Spinal cord (tissue), 9 donors: ENCODE measurements at regions not wholly inside any gene's neighbourhood (a gene's known extent, or its start where the extent isn't known, plus 50 kb on each side); places are given as distances from the start of the nearest gene placed in this dataset.

Source experiments
- DNase-seq, 6 donors: peaks; one replicate each; pipeline versions ENCODE4 v3.0.0 to v3.0.0-alpha.2; 2013 to 2015; ENCODE audit warnings: low spot score in 6 of 6, low read depth in 4 of 6
- H3K27ac ChIP-seq: one replicate; pipeline ENCODE4 v1.5.1; 2013; ENCODE audit warnings: low read depth, low read length, control low read depth
- H3K27me3 ChIP-seq: one replicate; pipeline ENCODE4 v1.6.1; 2013; ENCODE audit warnings: low read length; ENCODE audit not compliant: control insufficient read depth, insufficient read depth
- H3K36me3 ChIP-seq: one replicate; pipeline ENCODE4 v1.6.1; 2013; ENCODE audit warnings: low read length; ENCODE audit not compliant: control insufficient read depth, insufficient read depth
- H3K4me1 ChIP-seq: one replicate; pipeline ENCODE4 v1.6.1; 2013; ENCODE audit warnings: low read length; ENCODE audit not compliant: control insufficient read depth, insufficient read depth
- H3K4me3 ChIP-seq: one replicate; pipeline ENCODE4 v1.5.1; 2013; ENCODE audit warnings: low read depth, low read length, control low read depth
- H3K9me3 ChIP-seq: one replicate; pipeline ENCODE4 v1.6.1; 2013; ENCODE audit warnings: low read length; ENCODE audit not compliant: control insufficient read depth, insufficient read depth
- WGBS: methylation state at CpG from one replicate; pipeline ENCODE4 v1.1.5; 2013; ENCODE audit warnings: missing lambda C conversion rate; ENCODE audit not compliant: insufficient coverage; 5-methylcytosine and 5-hydroxymethylcytosine counted together
- donor health status: healthy.

- no CpG with 5 or more reads among the region's 3 CpGs for WGBS
- Histone ChIP-seq H3K27ac (no peak overlapping the region), H3K36me3 (no peaks in the 10 kb centered on the region), H3K9me3 (no peaks in the 10 kb centered on the region), H3K4me3 (no peak overlapping the region), H3K4me1 (peaks cover 9% of the 10 kb centered on the region), H3K27me3 (no peaks in the 10 kb centered on the region)
- DNase-seq: no peak
These were observed 261.0 kb upstream of the APCDD1 start for GRCh38 chr18:10193444-10193843.

- Histone ChIP-seq H3K27me3 (no peaks in the 10 kb centered on the region), H3K4me1 (peaks cover 6% of the 10 kb centered on the region), H3K4me3 (no peak overlapping the region), H3K9me3 (no peaks in the 10 kb centered on the region), H3K27ac (no peak overlapping the region), H3K36me3 (no peaks in the 10 kb centered on the region)
- no peak for DNase-seq
- WGBS: 42% methylated on average over 4 of the region's 4 CpGs
These were observed 259.8 kb upstream of the APCDD1 start for GRCh38 chr18:10194592-10194991.

GRCh38 chr18:10195529-10195928, 258.9 kb upstream of the APCDD1 start:
- no CpG with 5 or more reads among the region's 2 CpGs for WGBS
- DNase-seq: no peak
- Histone ChIP-seq H3K27ac (no peak overlapping the region), H3K27me3 (no peaks in the 10 kb centered on the region), H3K4me1 (no peaks in the 10 kb centered on the region), H3K4me3 (no peak overlapping the region), H3K9me3 (no peaks in the 10 kb centered on the region), H3K36me3 (no peaks in the 10 kb centered on the region)

GRCh38 chr18:10197097-10197496, 257.3 kb upstream of the APCDD1 start:
- DNase-seq: no peak
- Histone ChIP-seq H3K36me3 (no peaks in the 10 kb centered on the region), H3K9me3 (no peaks in the 10 kb centered on the region), H3K4me3 (no peak overlapping the region), H3K27me3 (no peaks in the 10 kb centered on the region), H3K27ac (no peak overlapping the region), H3K4me1 (no peaks in the 10 kb centered on the region)
- WGBS: 97% methylated on average over 6 of the region's 12 CpGs

GRCh38 chr18:10201226-10201625, 253.2 kb upstream of the APCDD1 start:
- no peak overlapping the region for H3K4me3 ChIP-seq
- no CpG with 5 or more reads among the region's 5 CpGs for WGBS
- no peaks in the 10 kb centered on the region for H3K27me3 ChIP-seq
- H3K27ac ChIP-seq: no peak overlapping the region
- H3K9me3 ChIP-seq: no peaks in the 10 kb centered on the region
- H3K4me1 ChIP-seq: peaks cover 3% of the 10 kb centered on the region
- H3K36me3 ChIP-seq: no peaks in the 10 kb centered on the region
- DNase-seq: no peak

- no peak for DNase-seq
- H3K27ac ChIP-seq: no peak overlapping the region
- peaks cover 3% of the 10 kb centered on the region for H3K4me1 ChIP-seq
- WGBS: 100% methylated on average over 1 of the region's 2 CpGs
- H3K36me3 ChIP-seq: no peaks in the 10 kb centered on the region
- H3K27me3 ChIP-seq: no peaks in the 10 kb centered on the region
- no peaks in the 10 kb centered on the region for H3K9me3 ChIP-seq
- no peak overlapping the region for H3K4me3 ChIP-seq
These were observed 252.8 kb upstream of the APCDD1 start for GRCh38 chr18:10201659-10202058.

GRCh38 chr18:10202845-10203321, 251.6 kb upstream of the APCDD1 start:
- Histone ChIP-seq H3K4me1 (peaks cover 3% of the 10 kb centered on the region), H3K36me3 (no peaks in the 10 kb centered on the region), H3K27me3 (no peaks in the 10 kb centered on the region), H3K4me3 (no peak overlapping the region), H3K27ac (peak overlapping the region; percentile 35), H3K9me3 (no peaks in the 10 kb centered on the region)
- 38% methylated on average over 7 of the region's 7 CpGs for WGBS
- DNase-seq: no peak

GRCh38 chr18:10205151-10205550, 249.3 kb upstream of the APCDD1 start:
- Histone ChIP-seq H3K4me1 (peaks cover 3% of the 10 kb centered on the region), H3K9me3 (no peaks in the 10 kb centered on the region), H3K27ac (peak overlapping the region; percentile 42), H3K27me3 (no peaks in the 10 kb centered on the region), H3K4me3 (no peak overlapping the region), H3K36me3 (no peaks in the 10 kb centered on the region)
- DNase-seq: peak in 2 of 6 donors; percentile 59 to 65
- WGBS: 58% methylated on average over 5 of the region's 9 CpGs

- H3K4me1 ChIP-seq: peaks cover 3% of the 10 kb centered on the region
- H3K27me3 ChIP-seq: no peaks in the 10 kb centered on the region
- no peak for DNase-seq
- no peak overlapping the region for H3K27ac ChIP-seq
- 87% methylated on average over 3 of the region's 3 CpGs for WGBS
- H3K4me3 ChIP-seq: no peak overlapping the region
- H3K36me3 ChIP-seq: no peaks in the 10 kb centered on the region
- no peaks in the 10 kb centered on the region for H3K9me3 ChIP-seq
These were observed 246.6 kb upstream of the APCDD1 start for GRCh38 chr18:10207682-10208345.

- Histone ChIP-seq H3K4me1 (peaks cover 3% of the 10 kb centered on the region), H3K27ac (no peak overlapping the region), H3K27me3 (no peaks in the 10 kb centered on the region), H3K36me3 (no peaks in the 10 kb centered on the region), H3K4me3 (no peak overlapping the region), H3K9me3 (no peaks in the 10 kb centered on the region)
- DNase-seq: no peak
- no CpG with 5 or more reads among the region's 8 CpGs for WGBS
These were observed 245.1 kb upstream of the APCDD1 start for GRCh38 chr18:10209302-10209701.
